NB4 (cell line): ENCODE measurements at regions not wholly inside any gene's neighbourhood (a gene's known extent, or its start where the extent isn't known, plus 50 kb on each side); places are given as distances from the start of the nearest gene placed in this dataset.

Experiments used
- CTCF ChIP-seq: IDR thresholded peaks from one replicate; pipeline ENCODE4 v1.5.1; 2012; ENCODE audit warnings: low read depth, low read length
- MYC ChIP-seq: IDR thresholded peaks from 2 replicates; pipeline ENCODE4 v1.6.1; 2011; ENCODE audit warnings: low read depth, low read length
- POLR2A ChIP-seq: IDR thresholded peaks from 2 replicates; pipeline ENCODE4 v1.6.1; 2011; ENCODE audit warnings: mild to moderate bottlenecking; ENCODE audit not compliant: insufficient read length; ENCODE audit errors: extremely low read depth

GRCh38 chr9:93808115-93809029, 146.8 kb downstream of the BARX1 start:
- no peak for TF ChIP-seq CTCF
- TF ChIP-seq POLR2A, result no peak
- TF ChIP-seq MYC, result no peak
